Renal cortex interstitium (tissue), 11 donors: ENCODE measurements at regions not wholly inside any gene's neighbourhood (a gene's known extent, or its start where the extent isn't known, plus 50 kb on each side); places are given as distances from the start of the nearest gene placed in this dataset.
A peak's percentile ranks its signal among the peaks of the same experiment; 100 is the strongest.

Source experiments
- DNase-seq, 11 donors: peaks; one replicate each; pipeline ENCODE4 v3.0.0-alpha.2; 2013; ENCODE audit warnings: low read depth in 9 of 11, low spot score in 4 of 11; ENCODE audit errors: extremely low read depth in 1 of 11

DNA sequence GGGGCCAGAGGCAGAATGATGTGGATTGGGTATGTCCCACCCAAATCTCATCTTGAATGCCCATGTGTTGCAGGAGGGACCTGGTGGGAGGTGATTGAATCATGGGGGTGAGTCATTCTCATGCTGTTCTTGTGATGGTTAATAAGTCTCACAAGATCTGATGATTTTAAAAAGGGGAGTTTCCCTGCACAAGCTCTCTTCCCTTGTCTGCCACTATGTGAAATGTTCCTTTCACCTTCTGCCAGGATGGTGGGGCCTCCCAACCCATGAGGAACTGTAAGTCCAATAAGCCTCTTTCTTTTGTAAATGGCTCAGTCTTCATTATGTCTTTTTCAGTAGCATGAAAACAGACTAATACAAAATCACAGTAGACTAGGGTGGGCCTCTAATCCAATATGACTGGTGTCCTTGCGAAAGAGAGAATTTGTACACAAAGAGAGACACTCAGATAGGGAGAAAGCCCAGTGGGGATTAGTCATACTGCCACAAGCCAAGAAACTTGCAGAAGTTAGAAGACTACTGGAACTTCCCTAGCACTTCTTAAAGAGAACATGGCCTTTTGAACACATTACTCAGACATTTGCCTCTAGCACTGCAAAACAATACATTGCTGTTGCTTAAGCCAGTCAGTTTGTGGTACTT is 68.4 kb downstream of the ANXA1 start:
- no peak for DNase-seq

DNA sequence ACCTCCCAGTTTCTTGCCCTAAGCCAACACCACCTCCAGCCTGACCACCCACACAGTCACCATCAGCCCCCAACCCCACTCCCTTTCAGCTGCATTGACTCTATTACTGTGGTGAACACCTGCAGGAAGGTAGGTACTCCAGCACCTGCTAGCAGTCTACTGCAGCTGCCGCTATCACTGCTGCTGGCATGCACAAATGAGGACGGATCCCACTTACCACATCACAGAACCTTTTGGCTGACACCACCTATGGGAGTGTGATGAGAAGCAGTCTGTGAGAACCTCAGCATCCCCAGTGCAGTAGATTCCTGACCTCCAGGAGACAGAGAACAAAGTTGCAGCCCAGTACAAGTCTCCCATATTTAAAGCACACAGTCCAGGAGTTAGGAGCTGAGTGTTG is 71.9 kb downstream of the ANXA1 start:
- no peak for DNase-seq

- no peak for DNase-seq
Observed at GRCh38 chr9:73229543-73229942, 77.9 kb downstream of the ANXA1 start.

DNA sequence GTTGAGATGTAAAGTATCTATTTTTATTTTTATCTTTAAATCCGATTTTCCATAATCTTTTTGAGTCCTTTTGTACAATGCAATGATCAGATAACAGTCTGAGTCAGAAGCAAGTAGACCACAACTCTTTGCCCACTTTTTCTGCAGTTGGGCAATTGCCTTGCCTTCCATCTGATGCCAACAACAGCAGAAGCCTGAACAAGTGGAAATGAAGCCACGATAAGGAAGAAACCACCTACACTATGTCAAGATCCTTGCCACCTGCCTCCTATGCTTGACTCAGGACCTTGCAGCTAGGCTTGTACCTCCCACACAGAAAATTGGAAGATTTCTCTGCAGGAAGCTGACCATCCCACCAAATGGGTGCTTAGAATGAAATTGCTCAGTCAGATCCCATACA is 78.6 kb downstream of the ANXA1 start:
- DNase-seq: no peak

DNA sequence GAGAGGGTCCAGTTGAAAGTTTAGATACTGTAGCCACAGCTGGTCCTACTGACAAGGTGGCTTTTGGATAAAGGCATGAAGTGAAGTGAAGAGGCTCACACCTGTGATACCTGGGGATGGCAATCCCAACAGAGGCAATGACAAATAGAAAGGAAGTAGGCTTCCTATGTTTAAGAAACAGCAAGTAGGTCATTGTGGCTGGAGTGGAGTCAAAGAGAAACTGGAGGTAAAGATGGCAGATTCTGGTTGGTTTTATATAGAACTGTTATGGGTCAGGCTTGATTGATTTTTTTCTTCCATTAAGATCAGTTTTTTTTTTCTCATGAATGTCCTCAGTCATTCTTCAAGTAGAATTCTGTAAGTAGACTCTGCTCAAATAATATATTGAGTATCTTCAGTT is 79.5 kb downstream of the ANXA1 start:
- DNase-seq: no peak

DNA sequence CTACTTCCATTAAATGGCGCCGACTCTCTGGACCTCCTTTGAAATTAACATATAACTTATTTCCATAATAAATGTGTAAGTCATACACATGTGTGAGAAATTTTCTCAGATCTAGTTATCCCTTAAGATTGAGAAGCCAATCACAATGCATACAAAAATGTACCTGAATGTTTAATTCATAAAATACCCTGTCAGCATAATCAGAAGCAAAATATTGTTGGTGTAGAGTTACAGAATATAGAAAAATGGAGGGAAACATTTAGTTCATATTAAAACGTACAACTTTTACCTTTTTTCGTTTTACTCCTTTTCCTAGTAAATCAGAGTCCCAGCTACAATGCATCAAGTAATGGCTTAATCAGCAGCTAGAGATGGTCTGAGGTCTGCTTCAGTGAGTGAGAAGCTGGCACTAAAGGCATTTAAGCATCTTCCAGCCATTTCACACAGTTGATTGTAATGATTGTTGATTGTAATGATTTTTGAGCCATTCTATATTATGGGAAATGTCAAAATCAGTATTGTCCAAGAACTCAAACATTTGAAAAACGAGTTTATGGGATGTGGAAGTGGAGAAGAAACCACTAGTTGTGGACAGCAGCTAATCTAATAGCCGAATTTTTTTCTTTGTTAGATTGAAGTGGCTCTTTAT is 81.8 kb downstream of the ANXA1 start:
- DNase-seq: no peak

- DNase-seq: no peak
Observed at GRCh38 chr9:73234008-73234360, 82.3 kb downstream of the ANXA1 start.

- DNase-seq: no peak
Observed at GRCh38 chr9:73237140-73237539, 85.5 kb downstream of the ANXA1 start.

- DNase-seq: no peak
Observed at GRCh38 chr9:73239570-73240265, 88.1 kb downstream of the ANXA1 start.

GRCh38 chr9:73243078-73243477 is 91.4 kb downstream of the ANXA1 start:
- DNase-seq: no peak

DNA sequence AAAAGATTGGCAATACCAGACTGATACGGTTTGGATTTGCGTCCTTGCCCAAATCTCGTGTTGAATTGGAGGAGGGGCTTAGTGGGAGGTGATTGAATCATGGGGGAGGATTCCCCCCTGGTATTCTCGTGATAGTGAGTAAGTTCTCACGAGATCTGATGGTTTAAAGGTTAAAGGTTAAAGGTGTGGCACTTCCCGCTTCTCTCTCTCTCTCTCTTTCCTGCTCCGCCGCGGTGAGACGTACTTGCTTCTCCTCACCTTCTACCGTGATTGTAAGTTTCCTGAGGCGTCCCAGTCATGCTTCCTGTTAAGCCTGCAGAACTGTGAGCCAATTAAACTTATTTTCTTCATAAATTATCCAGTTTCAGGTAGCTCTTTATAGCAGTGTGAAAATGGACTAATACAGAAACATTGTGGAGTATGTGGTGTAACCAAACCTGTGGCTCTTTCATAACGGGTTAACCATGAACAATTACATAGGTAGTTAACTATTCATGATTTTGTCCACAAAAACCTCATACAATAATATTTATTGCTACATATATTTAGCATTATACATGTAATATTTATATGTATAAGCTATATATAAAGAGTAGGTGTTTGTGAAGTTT is 107.5 kb downstream of the ANXA1 start:
- DNase-seq: no peak

GRCh38 chr9:73260506-73260905 is 108.8 kb downstream of the ANXA1 start:
- DNase-seq: no peak

DNA sequence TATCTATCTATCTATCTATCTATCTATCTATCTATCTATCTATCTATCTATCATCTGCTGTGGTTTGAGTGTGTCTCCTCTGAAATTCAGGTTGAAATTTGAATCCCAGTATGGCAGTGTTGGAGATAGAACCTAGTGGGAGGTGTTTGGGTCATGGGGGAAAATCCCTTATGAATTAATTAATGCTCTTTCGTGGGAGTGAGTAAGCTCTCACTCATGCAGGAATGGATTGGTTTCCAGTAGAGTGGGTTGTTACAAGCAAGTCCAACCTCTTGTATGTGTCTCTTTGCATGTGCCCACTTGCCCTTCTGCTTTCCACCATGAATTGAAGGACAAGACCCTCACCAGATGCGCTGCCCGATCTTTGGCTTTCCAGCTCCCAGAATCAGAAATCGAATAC is 113.0 kb downstream of the ANXA1 start:
- DNase-seq: no peak

DNA sequence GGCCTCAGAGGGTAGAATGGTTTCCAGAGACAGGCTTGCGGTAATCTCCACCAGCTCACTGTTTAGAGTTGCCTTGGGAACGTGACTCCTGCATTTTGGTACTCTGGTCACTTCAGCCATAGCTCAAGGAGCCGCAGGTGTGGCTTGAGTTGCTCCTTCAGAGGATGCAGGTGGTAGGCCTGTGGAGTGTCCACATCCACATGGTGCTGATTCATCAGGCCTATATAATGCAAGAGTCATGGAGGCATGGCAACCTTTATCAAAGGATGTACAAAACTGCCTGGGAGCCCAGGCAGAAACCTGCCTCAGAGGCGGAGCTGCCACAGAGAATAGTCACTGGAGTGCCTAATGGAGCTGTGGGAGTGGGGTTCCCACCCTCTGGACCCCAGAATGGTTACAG is 114.2 kb downstream of the ANXA1 start:
- DNase-seq: no peak

GRCh38 chr9:73269430-73270101 is 117.9 kb downstream of the ANXA1 start:
- DNase-seq: peak in 6 of 11 donors; percentile 0 to 5 (median 2)

- no peak for DNase-seq
Observed at GRCh38 chr9:73270967-73271721, 119.5 kb downstream of the ANXA1 start.

GRCh38 chr9:73280113-73280512 is 128.4 kb downstream of the ANXA1 start:
- no peak for DNase-seq

- DNase-seq: no peak
Observed at GRCh38 chr9:73284377-73284776, 132.7 kb downstream of the ANXA1 start.

DNA sequence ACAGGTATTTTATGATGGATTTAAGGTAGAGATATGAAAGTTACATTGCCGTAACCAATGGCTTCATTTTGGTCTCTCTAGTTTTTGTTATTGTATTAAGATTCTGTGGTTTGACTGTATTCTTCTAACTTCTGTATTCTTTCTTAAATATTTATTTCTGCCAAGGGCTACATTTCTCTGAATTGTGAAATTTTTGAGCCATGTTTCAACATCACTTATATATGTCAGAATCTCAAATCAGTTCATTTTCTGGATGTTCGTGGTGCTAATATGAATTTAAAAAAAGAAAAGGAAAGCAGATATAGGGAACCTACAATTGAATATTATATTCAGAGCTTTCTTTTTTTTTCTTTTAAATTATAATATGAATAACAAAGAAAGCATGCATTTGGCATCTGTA is 142.7 kb downstream of the ANXA1 start:
- DNase-seq: no peak
